ENCODE measurements at regions not wholly inside any gene's neighbourhood (a gene's known extent, or its start where the extent isn't known, plus 50 kb on each side); places are given as distances from the start of the nearest gene placed in this dataset.

DNA sequence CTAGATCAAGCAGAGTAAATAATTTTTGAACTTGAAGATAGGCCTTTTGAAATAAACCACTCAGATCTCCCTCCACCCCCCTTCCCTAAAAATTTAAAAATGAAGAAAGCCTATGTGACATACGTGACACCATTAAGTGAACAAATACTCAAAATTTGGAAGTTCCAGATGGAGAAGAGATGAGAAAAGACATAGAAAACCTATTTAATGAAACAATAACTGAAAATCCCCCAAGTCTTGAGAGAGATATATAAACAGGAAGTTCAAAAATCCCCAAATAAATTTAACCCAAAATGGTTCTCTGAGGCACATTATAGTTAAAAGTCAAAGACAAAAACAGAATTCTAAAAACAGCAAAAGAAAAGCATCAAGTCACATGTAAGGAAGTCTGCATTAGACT lies 428.6 kb downstream of the PSAT1 start:
- DNase-seq (ENCODE audit: low spot score): no peak

DNA sequence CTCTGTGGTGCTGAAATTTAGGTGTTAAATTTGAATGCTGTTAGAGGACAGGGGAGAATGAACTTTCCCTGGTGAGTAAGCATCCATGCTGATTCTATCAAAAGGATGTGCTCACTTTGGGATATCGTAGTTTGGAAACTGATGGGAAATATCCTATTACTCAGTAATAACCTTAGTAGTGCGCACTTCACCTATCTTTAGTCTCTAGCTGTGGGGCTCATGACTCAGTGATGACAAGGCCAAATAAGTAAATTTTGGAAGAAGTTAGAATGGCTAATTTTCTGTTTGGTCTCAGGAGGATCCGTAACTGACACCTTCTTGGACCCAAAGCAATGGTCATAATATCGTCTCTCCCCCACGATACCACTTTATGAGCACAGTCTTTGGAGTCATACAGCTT lies 448.4 kb downstream of the PSAT1 start:
- no peak for DNase-seq (ENCODE audit: low spot score)

DNA sequence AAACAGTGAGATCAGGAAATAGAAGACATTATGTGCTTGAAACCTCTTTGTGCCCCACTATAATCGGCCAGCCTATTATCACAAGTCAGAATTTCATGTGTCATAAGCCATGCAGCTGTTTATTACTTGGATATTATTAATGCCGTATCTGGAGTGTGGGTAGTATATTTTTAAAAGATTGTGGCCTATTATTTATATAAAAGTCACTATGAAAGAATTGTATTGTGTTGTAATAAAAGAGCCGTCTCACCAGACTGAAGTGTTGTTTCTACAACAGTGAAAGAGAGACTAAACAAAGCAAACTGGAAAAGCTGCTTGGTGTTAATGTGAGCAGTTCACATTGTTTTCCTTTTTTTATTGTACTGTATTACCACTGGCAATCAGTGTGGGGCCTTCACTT lies 449.1 kb downstream of the PSAT1 start:
- no peak for DNase-seq (ENCODE audit: low spot score)

DNA sequence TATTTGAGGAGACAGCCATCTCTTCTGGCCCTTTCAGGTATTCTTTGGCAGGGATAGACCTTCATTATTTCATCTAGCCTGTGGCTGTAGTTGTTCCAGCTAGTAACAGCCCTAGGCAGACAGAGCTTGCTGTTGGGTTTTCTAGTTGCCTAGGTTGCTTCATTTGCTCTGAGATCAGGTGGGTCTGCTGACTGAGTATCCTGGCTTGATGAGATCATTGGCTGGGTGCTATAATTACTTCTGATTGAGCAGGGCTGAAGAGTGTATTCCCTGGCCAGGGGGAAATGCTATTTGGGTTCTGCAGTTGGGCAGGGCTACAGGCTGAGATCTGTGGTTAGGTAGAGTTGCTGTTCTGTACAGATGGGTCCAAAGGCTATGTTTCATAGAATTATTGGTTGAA lies 456.1 kb downstream of the PSAT1 start:
- DNase-seq (ENCODE audit: low spot score): no peak

DNA sequence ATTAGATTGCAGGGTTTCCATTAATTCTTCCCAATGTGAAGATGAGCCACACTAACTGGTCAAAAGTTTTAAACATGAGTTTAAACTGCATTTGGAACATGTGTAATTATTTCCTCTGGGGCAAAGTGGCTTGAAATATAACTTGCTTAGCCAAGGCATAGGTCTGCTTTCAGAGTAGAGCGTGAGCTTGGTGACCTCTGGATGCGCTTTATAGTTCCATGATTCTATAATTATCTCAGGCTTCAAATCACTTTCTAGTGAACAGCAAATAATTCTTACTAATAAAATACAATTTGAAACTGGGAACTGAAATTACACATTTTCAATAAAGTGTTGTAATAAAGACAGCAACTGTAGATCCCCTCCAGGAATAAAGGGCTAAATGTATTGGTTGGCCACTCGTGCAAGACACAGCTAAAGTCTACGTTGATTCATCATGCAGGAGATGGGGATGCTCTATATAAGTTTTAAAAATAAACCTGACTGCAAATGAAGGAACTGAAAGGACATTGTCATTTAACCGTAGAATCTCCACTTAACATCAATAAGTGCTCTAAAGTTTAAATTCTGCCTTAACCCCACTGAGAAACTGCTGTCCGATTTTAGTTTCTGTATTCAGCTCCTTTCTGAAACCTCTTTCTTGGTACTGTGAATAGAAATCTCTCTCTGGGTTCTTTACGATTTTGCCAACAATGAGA lies 460.0 kb downstream of the PSAT1 start:
- no peak for DNase-seq (ENCODE audit: low spot score)

DNA sequence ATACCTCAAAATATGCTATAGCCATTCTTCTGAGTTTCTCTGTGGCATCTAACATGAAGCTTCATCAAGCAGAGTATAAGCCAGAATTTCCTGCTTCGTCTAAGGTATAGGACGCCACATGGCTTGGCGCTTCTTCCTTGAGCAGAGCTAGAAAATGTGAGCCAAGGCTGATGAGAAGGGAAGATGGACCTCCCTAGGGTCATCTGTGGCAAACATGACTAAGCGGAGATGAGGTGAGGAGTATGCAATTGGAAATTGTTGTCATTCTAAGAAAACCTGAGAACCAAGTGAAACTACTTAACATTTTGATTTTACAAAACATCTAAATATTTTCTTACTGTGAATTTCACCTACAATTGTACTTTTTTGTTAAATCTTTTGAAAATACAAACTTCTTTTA lies 466.5 kb downstream of the PSAT1 start:
- no peak for DNase-seq (ENCODE audit: low spot score)

DNA sequence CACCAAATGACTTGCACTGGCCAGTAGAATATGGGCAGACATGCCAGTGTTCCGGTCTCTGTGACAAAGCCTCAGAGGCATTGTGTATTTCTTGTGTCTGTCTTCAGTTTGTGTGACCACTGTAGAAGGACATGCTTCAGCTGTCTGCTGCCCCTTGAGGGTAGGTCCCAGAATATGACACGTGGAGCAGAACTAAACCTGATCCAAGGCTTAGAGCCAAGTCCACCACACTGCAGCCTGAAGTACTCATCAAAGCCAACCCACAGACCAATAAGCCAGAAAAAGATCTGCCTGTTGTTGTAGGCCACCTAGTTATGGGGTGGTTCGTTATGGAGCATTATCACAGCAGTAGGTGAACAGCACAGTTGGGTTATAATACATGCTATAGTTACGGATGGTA lies 468.9 kb downstream of the PSAT1 start:
- no peak for DNase-seq (ENCODE audit: low spot score)

DNA sequence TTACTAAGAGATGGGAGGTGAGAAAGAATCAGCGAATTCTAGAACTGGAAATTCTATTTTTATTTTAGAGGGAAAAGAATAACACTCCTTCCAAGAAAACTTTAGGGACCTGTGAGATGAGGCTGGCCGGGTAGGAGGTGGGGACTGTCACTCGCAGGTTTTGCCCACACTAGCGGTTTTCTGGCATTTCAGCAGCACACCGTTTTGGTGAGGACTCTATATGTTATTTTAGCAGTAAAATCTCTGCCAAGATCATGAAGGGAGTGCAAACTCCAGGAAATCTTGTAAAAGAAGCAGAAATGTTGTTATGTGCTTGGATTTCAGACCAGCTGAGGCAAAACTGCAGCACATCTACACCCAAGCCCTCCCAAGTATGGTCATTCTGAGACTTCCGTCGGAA lies 470.6 kb downstream of the PSAT1 start:
- no peak for DNase-seq (ENCODE audit: low spot score)

DNA sequence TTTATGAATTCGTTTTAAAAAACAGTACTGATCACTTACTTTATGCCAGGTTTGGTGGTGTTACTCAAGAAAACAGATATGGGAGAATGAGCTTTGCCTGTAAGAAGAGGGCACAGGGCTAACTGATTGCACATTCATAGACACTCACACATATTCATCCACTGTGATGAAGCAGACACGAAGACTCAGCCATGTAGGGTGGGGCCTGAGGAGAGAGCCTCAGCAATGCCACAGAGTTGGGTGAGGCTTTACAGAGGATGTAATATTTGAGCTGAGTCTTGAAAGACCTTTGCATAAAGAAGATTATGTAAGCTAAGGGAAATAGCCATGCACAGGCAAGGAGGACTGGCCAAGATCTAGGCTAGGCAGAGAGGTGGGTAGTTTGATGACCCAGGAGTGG lies 472.8 kb downstream of the PSAT1 start:
- DNase-seq (ENCODE audit: low spot score): no peak

DNA sequence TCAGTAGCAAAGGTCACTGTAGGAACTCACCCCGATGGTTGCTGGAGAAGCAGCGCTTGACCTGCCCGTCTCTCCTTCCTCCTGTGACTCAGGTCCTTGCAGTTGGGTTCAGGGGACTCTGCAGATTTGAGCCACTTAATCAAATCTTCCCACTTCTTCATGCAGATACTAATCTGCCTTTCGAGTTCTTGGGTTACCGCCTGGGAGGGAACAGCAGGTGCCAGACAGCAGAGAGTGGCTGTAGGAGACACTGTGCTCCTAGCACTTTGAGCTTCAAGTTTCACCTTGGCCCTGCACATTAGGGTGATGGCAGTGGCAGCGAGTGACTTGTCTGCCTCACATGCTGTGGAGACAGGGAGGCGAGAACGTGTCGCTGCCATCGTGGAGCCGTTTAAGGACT lies 478.3 kb downstream of the PSAT1 start:
- DNase-seq (ENCODE audit: low spot score): no peak

DNA sequence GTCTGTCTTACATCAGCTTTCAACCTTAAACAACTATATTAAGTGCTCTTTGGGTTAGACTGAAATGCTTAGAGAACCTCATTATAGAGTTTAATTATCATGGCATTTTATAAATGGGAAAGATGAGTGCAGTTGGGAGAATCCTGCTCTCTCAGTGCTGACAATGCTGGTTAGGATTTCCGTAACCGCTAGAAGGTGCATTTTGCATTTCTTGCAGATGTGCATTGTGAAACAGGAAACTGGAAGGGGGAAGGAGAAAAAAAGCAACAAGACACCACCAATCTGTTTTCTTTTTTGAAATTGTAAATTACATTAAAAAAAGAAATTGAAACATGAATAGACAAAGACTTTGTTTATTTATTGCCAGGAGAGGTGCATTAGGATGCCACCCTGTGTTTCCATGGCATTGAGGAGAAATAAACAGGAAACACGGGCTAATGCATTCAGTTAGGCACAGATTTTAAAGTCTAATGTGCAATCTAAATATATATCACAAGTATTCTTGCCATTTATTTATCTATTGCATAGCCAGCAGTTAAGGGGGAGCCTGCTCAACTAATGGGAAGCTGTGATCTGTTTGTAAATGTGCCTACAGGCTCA lies 478.9 kb downstream of the PSAT1 start:
- DNase-seq (ENCODE audit: low spot score): no peak

DNA sequence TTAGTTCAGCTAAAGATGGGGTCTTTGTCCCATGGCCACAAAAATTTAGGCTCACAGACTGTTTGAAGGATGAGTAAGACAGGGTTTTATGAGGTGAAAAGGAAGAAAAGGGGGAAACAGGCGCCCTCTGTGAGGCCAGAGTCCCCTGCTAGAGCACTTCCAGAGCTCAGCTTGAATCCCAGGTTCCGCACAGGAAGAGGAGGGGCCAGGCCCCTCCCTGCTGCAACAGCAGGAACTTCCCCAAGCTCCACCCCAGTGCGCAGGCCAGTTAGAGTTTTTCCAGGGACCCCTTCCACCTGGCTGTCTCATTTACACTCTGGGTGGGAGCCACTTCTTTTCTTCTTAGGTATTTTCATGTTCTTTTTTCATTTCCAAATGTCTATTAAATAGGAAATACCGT lies 480.8 kb downstream of the PSAT1 start:
- no peak for DNase-seq (ENCODE audit: low spot score)

DNA sequence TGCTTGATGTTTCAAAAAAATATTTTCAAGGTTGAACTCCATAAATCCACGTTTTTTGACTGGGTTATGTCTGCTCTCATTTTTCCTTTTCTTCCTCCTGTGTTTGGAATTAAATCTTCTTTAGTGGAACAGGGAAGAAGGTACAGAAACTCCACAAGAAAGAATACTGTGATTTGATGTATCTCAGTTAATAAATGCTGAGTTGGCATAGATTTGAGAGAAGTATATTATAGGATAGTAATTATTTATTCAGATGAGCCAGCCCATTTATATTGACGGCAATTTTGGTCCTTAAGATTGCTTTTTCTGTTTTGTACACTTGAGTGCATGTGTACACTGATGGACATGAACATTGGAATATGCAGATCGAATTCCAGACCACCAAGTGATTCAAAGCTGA lies 481.4 kb downstream of the PSAT1 start:
- DNase-seq (ENCODE audit: low spot score): no peak

DNA sequence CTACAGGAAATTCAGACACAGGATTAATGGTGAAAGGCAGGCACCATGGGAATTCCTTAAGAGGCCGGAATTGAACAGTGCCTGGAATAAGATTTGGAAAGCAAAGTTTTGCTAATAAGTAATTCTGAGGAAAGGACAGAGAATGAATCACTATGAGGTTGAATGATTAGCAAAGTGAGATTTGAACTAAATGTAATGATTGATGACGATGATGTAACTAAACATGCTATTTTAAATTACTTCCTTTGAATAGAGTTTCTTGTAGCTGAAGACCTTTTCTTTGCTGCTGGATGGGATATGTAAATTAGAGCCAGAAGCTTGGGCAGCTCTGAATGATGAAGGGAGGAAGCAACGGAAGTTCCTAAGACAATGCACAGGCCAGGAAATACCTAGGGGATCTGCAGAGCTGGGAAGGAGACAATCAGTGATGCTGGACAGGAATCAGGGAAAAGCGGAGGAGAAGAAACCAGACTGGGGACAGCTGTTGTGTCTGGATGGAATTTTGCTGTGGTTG lies 482.0 kb downstream of the PSAT1 start:
- DNase-seq (ENCODE audit: low spot score): no peak

DNA sequence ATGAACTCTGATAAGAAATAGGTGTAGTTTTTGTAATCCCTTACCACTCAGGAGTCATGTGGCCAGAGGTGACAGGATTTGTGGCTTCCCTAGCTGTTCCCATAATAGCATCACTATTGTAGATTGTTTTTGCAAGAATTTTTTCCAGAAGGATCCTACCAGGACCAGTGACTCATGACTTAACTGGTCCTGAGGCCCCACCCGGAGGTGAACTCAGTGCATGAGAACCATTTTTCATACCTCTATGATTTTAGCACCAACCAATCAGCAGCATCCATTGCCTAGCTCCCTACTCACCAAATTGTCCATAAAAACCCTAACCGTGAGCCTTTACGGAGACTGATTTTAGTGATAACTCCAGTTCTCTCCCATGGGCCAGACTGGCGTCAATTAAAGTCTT lies 484.8 kb downstream of the PSAT1 start:
- no peak for DNase-seq (ENCODE audit: low spot score)

DNA sequence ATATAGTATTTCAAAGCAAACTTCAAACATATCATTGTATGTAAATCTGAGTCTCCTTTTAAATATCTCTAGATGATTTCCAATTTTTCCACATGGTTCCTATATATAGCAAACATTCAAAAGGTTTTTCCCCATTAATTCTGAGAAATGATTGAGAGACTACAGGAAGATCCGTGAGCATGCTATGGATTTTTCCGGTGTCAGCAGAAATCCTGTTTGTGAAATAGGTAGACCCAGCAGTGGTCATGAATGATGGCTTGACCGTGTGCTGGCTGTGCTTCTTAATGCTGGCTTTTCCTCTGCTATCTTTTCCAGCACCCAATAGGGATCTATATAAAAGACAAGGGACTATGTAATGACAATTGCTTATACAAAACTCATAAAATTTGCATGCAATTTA lies 485.3 kb downstream of the PSAT1 start:
- DNase-seq (ENCODE audit: low spot score): no peak

DNA sequence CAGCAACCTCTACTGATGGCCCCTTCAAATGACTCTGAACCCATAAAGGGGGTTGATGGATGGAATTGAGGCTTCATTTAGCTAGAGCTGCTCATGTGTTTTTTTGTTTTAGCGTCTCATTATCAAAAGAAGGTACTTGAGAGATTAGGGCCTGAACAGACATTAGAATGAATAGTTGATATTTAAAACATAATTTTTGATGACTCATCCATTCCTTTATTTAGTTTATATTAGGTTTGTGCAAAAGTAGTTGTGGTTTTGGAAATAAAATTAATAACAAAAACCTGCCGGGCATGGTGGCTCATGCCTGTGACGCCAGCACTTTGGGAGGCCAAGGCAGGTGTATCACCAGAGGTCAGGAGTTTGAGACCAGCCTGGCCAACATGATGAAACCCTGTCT lies 485.9 kb downstream of the PSAT1 start:
- DNase-seq (ENCODE audit: low spot score): no peak

DNA sequence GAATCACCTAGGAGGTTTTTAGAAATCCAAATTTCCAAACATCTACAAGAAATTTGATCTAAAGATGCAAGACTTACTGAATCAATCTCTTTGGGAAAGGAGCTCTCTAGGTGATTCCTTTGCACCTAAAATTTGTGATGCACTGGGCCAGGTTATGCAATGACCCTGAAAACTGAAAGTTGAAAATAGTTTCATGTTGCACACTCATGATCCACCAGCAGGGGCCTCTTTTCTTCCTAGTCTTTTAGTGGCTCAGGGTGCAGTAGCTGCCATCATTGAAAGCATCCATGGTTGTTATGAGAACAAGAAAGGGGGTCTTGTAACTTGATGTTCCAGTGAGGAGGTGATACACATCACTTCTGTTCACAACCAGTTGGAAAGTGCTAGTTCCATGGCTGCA lies 486.8 kb downstream of the PSAT1 start:
- no peak for DNase-seq (ENCODE audit: low spot score)

DNA sequence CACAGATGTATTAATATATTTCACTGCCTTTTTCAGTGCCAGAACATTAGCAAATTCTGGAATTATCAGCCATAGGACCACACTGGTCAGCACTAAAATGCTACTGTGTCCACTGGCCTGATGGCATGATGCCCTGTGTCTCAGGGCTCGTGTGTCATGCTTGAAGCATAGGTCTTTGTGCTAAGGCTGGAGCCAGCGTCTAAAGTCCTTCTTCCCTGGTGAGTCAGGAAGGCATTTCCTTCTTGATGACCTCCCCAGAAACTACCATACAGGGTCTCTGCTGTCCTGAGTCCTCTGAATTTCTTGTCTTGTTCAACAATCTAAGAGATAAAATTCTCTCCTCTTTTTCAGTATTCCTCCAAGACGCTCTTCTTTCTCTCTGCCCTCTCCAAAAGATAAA lies 489.9 kb downstream of the PSAT1 start:
- DNase-seq (ENCODE audit: low spot score): no peak

DNA sequence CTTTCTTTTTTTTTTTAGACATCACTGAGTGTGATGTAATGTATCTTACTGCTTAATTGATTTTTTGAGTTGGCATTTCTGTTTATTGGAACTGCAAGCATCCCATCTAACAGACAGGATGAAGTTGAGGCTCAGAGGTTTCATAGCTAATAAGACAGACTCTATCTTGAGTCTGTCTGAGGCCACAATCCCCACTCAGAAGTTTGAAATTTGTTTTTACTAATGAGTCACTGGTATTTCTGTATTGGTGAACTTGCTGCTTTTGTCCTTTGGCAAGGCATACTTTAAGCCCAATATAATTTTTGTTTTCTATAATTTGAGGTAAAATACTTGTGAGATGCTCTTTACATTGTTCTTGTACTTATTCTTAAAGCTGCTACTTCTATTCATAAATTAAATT lies 491.2 kb downstream of the PSAT1 start:
- no peak for DNase-seq (ENCODE audit: low spot score)

DNA sequence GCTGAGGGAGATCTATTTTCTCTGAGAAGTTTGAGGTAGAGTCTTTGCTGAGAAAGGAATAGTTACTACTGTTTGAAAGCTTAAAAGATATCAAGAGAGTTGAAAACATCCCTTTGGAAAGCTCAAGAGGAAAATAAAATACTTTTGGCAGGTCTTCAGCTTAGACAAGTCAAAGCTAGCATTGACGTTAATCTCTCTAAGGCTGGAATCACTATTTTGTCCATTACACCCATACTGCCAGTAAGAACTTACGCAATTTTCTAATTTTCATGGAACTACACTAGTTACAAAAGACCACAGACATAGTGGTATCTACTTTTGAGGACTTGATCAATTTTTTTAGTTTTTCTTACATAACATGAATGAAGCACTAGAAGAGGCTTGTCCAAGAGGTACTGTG lies 494.9 kb downstream of the PSAT1 start:
- DNase-seq (ENCODE audit: low spot score): no peak

DNA sequence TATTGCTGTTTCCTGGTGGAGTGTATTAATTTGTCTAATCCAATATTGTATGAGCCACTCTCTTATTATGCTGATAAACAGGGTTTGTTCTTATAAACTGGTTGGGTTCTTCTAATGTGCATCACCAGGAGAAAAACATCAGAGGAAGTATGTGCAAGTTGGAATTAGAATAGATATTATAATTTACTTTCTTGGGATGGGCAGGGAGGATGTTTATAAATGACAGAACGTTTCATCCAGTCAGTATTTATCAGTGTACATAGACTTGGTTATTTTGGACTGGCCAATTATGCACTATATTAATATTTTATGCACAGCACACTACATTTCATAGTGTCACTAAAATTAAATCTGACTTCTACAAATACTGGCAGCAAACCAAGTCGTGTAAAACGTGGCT lies 495.8 kb downstream of the PSAT1 start:
- no peak for DNase-seq (ENCODE audit: low spot score)

DNA sequence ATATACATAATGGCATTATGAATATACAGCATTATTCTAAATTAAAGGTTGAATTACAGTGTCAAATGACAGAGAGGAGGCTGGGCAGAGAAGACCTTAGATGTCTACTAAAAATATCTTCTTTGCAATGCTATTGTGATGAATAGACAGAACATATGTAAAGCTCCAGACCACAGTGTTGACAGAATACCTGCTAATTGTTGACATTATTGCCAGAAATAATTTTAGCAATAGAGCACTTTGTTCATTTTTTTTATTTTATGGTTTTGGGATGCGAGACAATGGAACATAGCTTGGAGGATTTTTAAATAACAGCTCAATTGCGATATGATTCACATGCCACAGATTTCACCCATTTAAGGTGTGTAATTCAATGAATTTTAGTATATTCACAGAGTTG lies 508.8 kb downstream of the PSAT1 start:
- DNase-seq (ENCODE audit: low spot score): no peak

DNA sequence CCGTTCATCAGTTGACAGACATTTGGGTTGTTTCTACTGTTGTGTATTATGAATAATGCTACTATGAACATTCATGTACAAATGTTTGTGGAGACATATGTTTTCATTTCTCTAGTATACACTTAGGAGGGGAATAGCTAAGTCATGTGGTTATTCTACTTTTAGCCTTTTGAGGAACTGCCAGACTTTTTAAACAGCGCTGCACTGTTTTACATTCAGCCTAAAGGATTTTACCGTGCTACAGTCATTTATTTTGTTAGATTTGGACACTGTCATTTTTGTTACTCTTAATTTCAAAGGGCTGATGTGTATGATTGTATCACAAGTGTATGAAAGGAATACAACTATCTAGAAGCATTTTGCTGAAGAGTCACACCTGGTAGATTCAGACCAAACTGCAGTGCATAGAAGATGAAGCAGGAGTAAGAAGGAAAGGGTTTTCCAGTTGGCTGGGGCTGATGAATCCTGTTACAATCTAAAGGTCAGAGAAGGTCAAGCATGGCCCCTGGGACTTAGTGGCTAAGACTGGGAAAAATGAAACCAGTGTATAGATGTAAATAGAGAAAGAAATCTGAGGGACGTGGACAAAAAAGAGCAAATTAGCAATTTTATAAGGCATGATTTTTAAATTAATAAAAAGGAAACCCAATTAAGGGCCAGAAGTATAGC lies 509.7 kb downstream of the PSAT1 start:
- DNase-seq (ENCODE audit: low spot score): no peak

Data from SW480 (cell line).